GF-D8 (cell line): ENCODE measurements at regions not wholly inside any gene's neighbourhood (a gene's known extent, or its start where the extent isn't known, plus 50 kb on each side); places are given as distances from the start of the nearest gene placed in this dataset.

Experiments used
- DNase-seq: peaks from one replicate; lab custom pipeline; 2025; lab: John Stamatoyannopoulos, UW

GRCh38 chr4:104677116-104677515, 182.4 kb upstream of the CXXC4 start:
- DNase-seq = no peak

- no peak for DNase-seq
These were observed 187.6 kb upstream of the CXXC4 start for GRCh38 chr4:104682311-104682710.

GRCh38 chr4:104693601-104694201, 199.0 kb upstream of the CXXC4 start:
- DNase-seq = no peak

GRCh38 chr4:104716584-104716983, 221.9 kb upstream of the CXXC4 start:
- DNase-seq = no peak

GRCh38 chr4:104719539-104720230, 225.0 kb upstream of the CXXC4 start:
- DNase-seq = no peak

GRCh38 chr4:104722467-104722866, 227.8 kb upstream of the CXXC4 start:
- no peak for DNase-seq

- DNase-seq = no peak
These were observed 231.3 kb upstream of the CXXC4 start for GRCh38 chr4:104726002-104726401.

GRCh38 chr4:104727643-104728042, 232.9 kb upstream of the CXXC4 start:
- no peak for DNase-seq

- DNase-seq = no peak
These were observed 233.9 kb upstream of the CXXC4 start for GRCh38 chr4:104728380-104729122.

- no peak for DNase-seq
These were observed 238.1 kb upstream of the CXXC4 start for GRCh38 chr4:104732766-104733165.

GRCh38 chr4:104735174-104735573, 240.5 kb upstream of the CXXC4 start:
- no peak for DNase-seq

GRCh38 chr4:104740161-104740560, 245.5 kb upstream of the CXXC4 start:
- DNase-seq = no peak

- no peak for DNase-seq
These were observed 248.5 kb upstream of the CXXC4 start for GRCh38 chr4:104743215-104743653.

- DNase-seq = no peak
These were observed 252.9 kb upstream of the CXXC4 start for GRCh38 chr4:104747635-104748034.

GRCh38 chr4:104749062-104749461, 254.4 kb upstream of the CXXC4 start:
- no peak for DNase-seq

GRCh38 chr4:104750008-104750407, 255.3 kb upstream of the CXXC4 start:
- DNase-seq = no peak

- no peak for DNase-seq
These were observed 256.8 kb upstream of the CXXC4 start for GRCh38 chr4:104751468-104751867.

GRCh38 chr4:104752337-104752736, 257.6 kb upstream of the CXXC4 start:
- DNase-seq = no peak

GRCh38 chr4:104756837-104757236, 262.1 kb upstream of the CXXC4 start:
- DNase-seq = no peak

- no peak for DNase-seq
These were observed 263.9 kb upstream of the CXXC4 start for GRCh38 chr4:104758574-104758973.

- no peak for DNase-seq
These were observed 269.0 kb upstream of the CXXC4 start for GRCh38 chr4:104763554-104764222.

GRCh38 chr4:104766676-104767075, 272.0 kb upstream of the CXXC4 start:
- DNase-seq = no peak

- no peak for DNase-seq
These were observed 278.2 kb upstream of the CXXC4 start for GRCh38 chr4:104772849-104773248.
